WTC11 (cell line): ENCODE measurements at regions not wholly inside any gene's neighbourhood (a gene's known extent, or its start where the extent isn't known, plus 50 kb on each side); places are given as distances from the start of the nearest gene placed in this dataset.

Source experiments
- CTCF ChIP-seq: fragments of 200-600 bp; IDR thresholded peaks from 2 replicates; pipeline ENCODE4 v1.8.0; 2022; ENCODE audit warnings: antibody characterized with exemption
- E2F4 ChIP-seq: sonication (generic); formaldehyde crosslinking; IDR thresholded peaks from 2 replicates; pipeline ENCODE4 v1.8.1; 2022; ENCODE audit warnings: low read depth, mild to moderate bottlenecking, moderate library complexity, missing genetic modification reagents, borderline replicate concordance
- ETV6 ChIP-seq: sonication (generic); formaldehyde crosslinking; IDR thresholded peaks from 2 replicates; pipeline ENCODE4 v1.8.1; 2022; ENCODE audit warnings: mild to moderate bottlenecking, missing genetic modification reagents
- STAT6 ChIP-seq: sonication (generic); formaldehyde crosslinking; conservative IDR thresholded peaks from 2 replicates; pipeline ENCODE4 v1.8.1; 2023; ENCODE audit warnings: mild to moderate bottlenecking, low read depth, missing genetic modification reagents, moderate library complexity
- USF1 ChIP-seq: sonication (generic); formaldehyde crosslinking; IDR thresholded peaks from 2 replicates; pipeline ENCODE4 v1.8.0; 2022; ENCODE audit warnings: mild to moderate bottlenecking, missing genetic modification reagents
- ZBTB43 ChIP-seq: sonication (generic); formaldehyde crosslinking; IDR thresholded peaks from 2 replicates; pipeline ENCODE4 v1.8.1; 2023; ENCODE audit warnings: mild to moderate bottlenecking, missing genetic modification reagents

- no peak for TF ChIP-seq E2F4
- no peak for TF ChIP-seq STAT6 (CRISPR knock-in tag)
- no peak for TF ChIP-seq ZBTB43
- TF ChIP-seq USF1 (CRISPR knock-in tag) = no peak
- no peak for TF ChIP-seq ETV6
- TF ChIP-seq CTCF = no peak
Observed at GRCh38 chr9:104334549-104334948, 169.5 kb upstream of the OR13F1 start.
